Uterus (tissue), 2 donors: ENCODE measurements at regions not wholly inside any gene's neighbourhood (a gene's known extent, or its start where the extent isn't known, plus 50 kb on each side); places are given as distances from the start of the nearest gene placed in this dataset.

Experiments
- POLR2A ChIP-seq, 2 donors: fragments of 450-650 bp; IDR thresholded peaks; one replicate each; pipeline ENCODE4 v1.6.1; 2016; ENCODE audit warnings: antibody characterized with exemption in 2 of 2, mild to moderate bottlenecking in 1 of 2, moderate library complexity in 1 of 2
- TF ChIP-seq, protein P1 (sequence below), 4 experiments: fragments of 200-600 bp in 2 of 4; fragments of 450-650 bp in 2 of 4; sonication (generic) in 2 of 4; IDR thresholded peaks; one replicate each; pipeline ENCODE4 v1.5.1; 2016 to 2019; ENCODE audit warnings: antibody characterized with exemption in 4 of 4, mild to moderate bottlenecking in 2 of 4, moderate library complexity in 1 of 4

- TF ChIP-seq, protein P1, sequence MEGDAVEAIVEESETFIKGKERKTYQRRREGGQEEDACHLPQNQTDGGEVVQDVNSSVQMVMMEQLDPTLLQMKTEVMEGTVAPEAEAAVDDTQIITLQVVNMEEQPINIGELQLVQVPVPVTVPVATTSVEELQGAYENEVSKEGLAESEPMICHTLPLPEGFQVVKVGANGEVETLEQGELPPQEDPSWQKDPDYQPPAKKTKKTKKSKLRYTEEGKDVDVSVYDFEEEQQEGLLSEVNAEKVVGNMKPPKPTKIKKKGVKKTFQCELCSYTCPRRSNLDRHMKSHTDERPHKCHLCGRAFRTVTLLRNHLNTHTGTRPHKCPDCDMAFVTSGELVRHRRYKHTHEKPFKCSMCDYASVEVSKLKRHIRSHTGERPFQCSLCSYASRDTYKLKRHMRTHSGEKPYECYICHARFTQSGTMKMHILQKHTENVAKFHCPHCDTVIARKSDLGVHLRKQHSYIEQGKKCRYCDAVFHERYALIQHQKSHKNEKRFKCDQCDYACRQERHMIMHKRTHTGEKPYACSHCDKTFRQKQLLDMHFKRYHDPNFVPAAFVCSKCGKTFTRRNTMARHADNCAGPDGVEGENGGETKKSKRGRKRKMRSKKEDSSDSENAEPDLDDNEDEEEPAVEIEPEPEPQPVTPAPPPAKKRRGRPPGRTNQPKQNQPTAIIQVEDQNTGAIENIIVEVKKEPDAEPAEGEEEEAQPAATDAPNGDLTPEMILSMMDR (IDR thresholded peaks at IDR 0.05), result no peak
- TF ChIP-seq POLR2A (IDR thresholded peaks at IDR 0.05), result no peak
Measured at GRCh38 chr2:125267683-125268082, 1242.6 kb downstream of the CNTNAP5 start.
